ENCODE measurements at regions not wholly inside any gene's neighbourhood (a gene's known extent, or its start where the extent isn't known, plus 50 kb on each side); places are given as distances from the start of the nearest gene placed in this dataset.

- Histone ChIP-seq H3K9ac (no peak overlapping the region), H3K36me3 (ENCODE audit: control insufficient read depth, insufficient read depth, low read length) (no peaks in the 10 kb centered on the region), H3K4me3 (ENCODE audit: low read depth, low read length) (no peak overlapping the region), H3K9me3 (ENCODE audit: control insufficient read depth, low read length) (no peaks in the 10 kb centered on the region), H3K27me3 (ENCODE audit: control insufficient read depth, insufficient read depth, low read length) (no peaks in the 10 kb centered on the region), H3K4me1 (no peaks in the 10 kb centered on the region), H2AFZ (no peak overlapping the region), H3K27ac (no peak overlapping the region), H3K4me2 (ENCODE audit: low read length) (no peak overlapping the region), H3K79me2 (no peaks in the 10 kb centered on the region)
- TF ChIP-seq, protein P1, sequence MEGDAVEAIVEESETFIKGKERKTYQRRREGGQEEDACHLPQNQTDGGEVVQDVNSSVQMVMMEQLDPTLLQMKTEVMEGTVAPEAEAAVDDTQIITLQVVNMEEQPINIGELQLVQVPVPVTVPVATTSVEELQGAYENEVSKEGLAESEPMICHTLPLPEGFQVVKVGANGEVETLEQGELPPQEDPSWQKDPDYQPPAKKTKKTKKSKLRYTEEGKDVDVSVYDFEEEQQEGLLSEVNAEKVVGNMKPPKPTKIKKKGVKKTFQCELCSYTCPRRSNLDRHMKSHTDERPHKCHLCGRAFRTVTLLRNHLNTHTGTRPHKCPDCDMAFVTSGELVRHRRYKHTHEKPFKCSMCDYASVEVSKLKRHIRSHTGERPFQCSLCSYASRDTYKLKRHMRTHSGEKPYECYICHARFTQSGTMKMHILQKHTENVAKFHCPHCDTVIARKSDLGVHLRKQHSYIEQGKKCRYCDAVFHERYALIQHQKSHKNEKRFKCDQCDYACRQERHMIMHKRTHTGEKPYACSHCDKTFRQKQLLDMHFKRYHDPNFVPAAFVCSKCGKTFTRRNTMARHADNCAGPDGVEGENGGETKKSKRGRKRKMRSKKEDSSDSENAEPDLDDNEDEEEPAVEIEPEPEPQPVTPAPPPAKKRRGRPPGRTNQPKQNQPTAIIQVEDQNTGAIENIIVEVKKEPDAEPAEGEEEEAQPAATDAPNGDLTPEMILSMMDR (IDR thresholded peaks at IDR 0.05), result no peak
Observed at GRCh38 chr3:64859625-64860535, 172.1 kb upstream of the ADAMTS9 start.

GRCh38 chr3:64856977-64857516 lies 169.2 kb upstream of the ADAMTS9 start:
- H3K4me2 ChIP-seq (ENCODE audit: low read length), result no peak overlapping the region
- no peaks in the 10 kb centered on the region for H3K79me2 ChIP-seq
- H3K4me3 ChIP-seq (ENCODE audit: low read depth, low read length), result no peak overlapping the region
- no peaks in the 10 kb centered on the region for H3K36me3 ChIP-seq (ENCODE audit: control insufficient read depth, insufficient read depth, low read length)
- H3K27me3 ChIP-seq (ENCODE audit: control insufficient read depth, insufficient read depth, low read length), result no peaks in the 10 kb centered on the region
- no peak overlapping the region for H2AFZ ChIP-seq
- TF ChIP-seq, protein P1 (IDR thresholded peaks at IDR 0.05), result no peak
- no peaks in the 10 kb centered on the region for H3K4me1 ChIP-seq
- H3K27ac ChIP-seq, result no peak overlapping the region
- H3K9me3 ChIP-seq (ENCODE audit: control insufficient read depth, low read length), result no peaks in the 10 kb centered on the region
- no peak overlapping the region for H3K9ac ChIP-seq

DNA sequence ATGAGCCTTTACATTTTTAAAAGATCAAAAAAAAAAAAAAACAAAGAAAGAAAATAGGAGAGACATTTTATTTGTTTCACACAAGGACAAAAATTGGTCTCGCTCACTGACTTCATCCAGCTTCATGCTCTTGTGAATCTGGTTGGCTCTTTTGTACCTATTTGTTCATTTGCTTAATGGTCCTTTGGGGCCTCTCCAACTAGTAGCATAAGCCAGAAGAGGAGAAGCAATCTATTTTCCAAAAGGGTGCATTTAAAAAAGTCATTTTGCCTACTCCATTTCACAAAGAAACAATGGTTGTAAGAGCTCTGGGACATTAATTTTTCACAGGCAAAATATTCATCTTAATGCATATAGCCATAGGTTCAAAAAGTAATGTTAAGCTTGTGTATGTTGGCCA lies 168.3 kb upstream of the ADAMTS9 start:
- Histone ChIP-seq H3K4me3 (ENCODE audit: low read depth, low read length) (no peak overlapping the region), H3K4me1 (no peaks in the 10 kb centered on the region), H3K36me3 (ENCODE audit: control insufficient read depth, insufficient read depth, low read length) (no peaks in the 10 kb centered on the region), H3K79me2 (no peaks in the 10 kb centered on the region), H3K4me2 (ENCODE audit: low read length) (no peak overlapping the region), H3K9ac (no peak overlapping the region), H3K27ac (no peak overlapping the region), H3K27me3 (ENCODE audit: control insufficient read depth, insufficient read depth, low read length) (no peaks in the 10 kb centered on the region), H2AFZ (no peak overlapping the region), H3K9me3 (ENCODE audit: control insufficient read depth, low read length) (no peaks in the 10 kb centered on the region)
- TF ChIP-seq, protein P1 (IDR thresholded peaks at IDR 0.05), result no peak

DNA sequence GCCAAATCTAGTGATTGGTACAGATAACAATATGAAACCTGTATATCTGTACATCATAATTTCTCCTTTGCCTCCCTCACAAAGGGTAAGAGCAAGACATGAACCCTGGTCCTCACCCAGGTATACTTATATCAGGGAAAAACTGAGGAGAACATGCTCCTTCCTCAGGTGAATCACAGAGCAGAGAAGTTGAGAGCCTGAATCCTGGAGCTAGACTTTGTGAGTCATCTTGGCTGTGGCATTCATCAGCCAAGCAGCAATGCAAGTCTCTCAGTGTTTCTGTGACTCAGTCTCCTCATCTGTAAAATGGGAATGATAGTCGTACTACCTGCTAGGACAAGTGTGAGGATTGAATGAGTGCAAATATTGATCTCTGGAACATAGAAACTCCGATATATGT lies 165.7 kb upstream of the ADAMTS9 start:
- Histone ChIP-seq H3K36me3 (ENCODE audit: control insufficient read depth, insufficient read depth, low read length) (no peaks in the 10 kb centered on the region), H3K9me3 (ENCODE audit: control insufficient read depth, low read length) (no peaks in the 10 kb centered on the region), H3K4me3 (ENCODE audit: low read depth, low read length) (no peak overlapping the region), H3K27ac (no peak overlapping the region), H2AFZ (no peak overlapping the region), H3K9ac (no peak overlapping the region), H3K79me2 (no peaks in the 10 kb centered on the region), H3K27me3 (ENCODE audit: control insufficient read depth, insufficient read depth, low read length) (no peaks in the 10 kb centered on the region), H3K4me2 (ENCODE audit: low read length) (no peak overlapping the region), H3K4me1 (no peaks in the 10 kb centered on the region)
- TF ChIP-seq, protein P1 (IDR thresholded peaks at IDR 0.05), result no peak

All from parathyroid adenoma (tissue), 2 donors.